ENCODE measurements at regions not wholly inside any gene's neighbourhood (a gene's known extent, or its start where the extent isn't known, plus 50 kb on each side); places are given as distances from the start of the nearest gene placed in this dataset.
"Not testable (repeated sequence)": the region's sequence is repeated elsewhere in the genome, so short reads cannot be mapped to it uniquely, and the experiment has no call there.

GRCh38 chr12:92987362-92987761, 58.3 kb upstream of the EEA1 start:
- peak; percentile 57 for DNase-seq

- DNase-seq = no peak
Observed at GRCh38 chr12:92987846-92988621, 58.9 kb upstream of the EEA1 start.

GRCh38 chr12:92988622-92989130, 59.6 kb upstream of the EEA1 start:
- DNase-seq = no peak

GRCh38 chr12:92989715-92990484, 60.8 kb upstream of the EEA1 start:
- DNase-seq = no peak

GRCh38 chr12:92991134-92991533, 62.0 kb upstream of the EEA1 start:
- DNase-seq = no peak

GRCh38 chr12:92992041-92992440, 62.9 kb upstream of the EEA1 start:
- no peak for DNase-seq

GRCh38 chr12:92993259-92993658, 64.2 kb upstream of the EEA1 start:
- no peak for DNase-seq

GRCh38 chr12:92995258-92995903, 66.3 kb upstream of the EEA1 start:
- no peak for DNase-seq

- no peak for DNase-seq
Observed at GRCh38 chr12:93000026-93000425, 70.9 kb upstream of the EEA1 start.

- no peak for DNase-seq
Observed at GRCh38 chr12:93001407-93001806, 72.3 kb upstream of the EEA1 start.

- no peak for DNase-seq
Observed at GRCh38 chr12:93002293-93003054, 73.4 kb upstream of the EEA1 start.

GRCh38 chr12:93003531-93004239, 74.6 kb upstream of the EEA1 start:
- no peak for DNase-seq

GRCh38 chr12:93005928-93006392, 76.9 kb upstream of the EEA1 start:
- DNase-seq = no peak

GRCh38 chr12:93006471-93007208, 77.5 kb upstream of the EEA1 start:
- no peak for DNase-seq

- no peak for DNase-seq
Observed at GRCh38 chr12:93007544-93007943, 78.4 kb upstream of the EEA1 start.

- DNase-seq = no peak
Observed at GRCh38 chr12:93008044-93008778, 79.1 kb upstream of the EEA1 start.

GRCh38 chr12:93008880-93009279, 79.8 kb upstream of the EEA1 start:
- not testable (repeated sequence) for DNase-seq

- DNase-seq = no peak
Observed at GRCh38 chr12:93009533-93009932, 80.4 kb upstream of the EEA1 start.

GRCh38 chr12:93010461-93010860, 81.4 kb upstream of the EEA1 start:
- no peak for DNase-seq

GRCh38 chr12:93011100-93011499, 82.0 kb upstream of the EEA1 start:
- no peak for DNase-seq
